Upper lobe of right lung (tissue), 1 donor: ENCODE measurements at regions not wholly inside any gene's neighbourhood (a gene's known extent, or its start where the extent isn't known, plus 50 kb on each side); places are given as distances from the start of the nearest gene placed in this dataset.
"Not testable (repeated sequence)": the region's sequence is repeated elsewhere in the genome, so short reads cannot be mapped to it uniquely, and the experiment has no call there.

Experiments
- ATAC-seq: fragments of 200-7000 bp; cut with Tn5 transposase; one replicate; pipeline ENCODE4 v1.9.1; 2020; ENCODE audit warnings: mild to moderate bottlenecking, moderate library complexity
- DNase-seq: peaks from one replicate; pipeline ENCODE4 v3.0.0-alpha.2; 2020
- H3K27ac ChIP-seq: fragments of 200-600 bp; one replicate; pipeline ENCODE4 v1.8.0; 2022
- H3K27me3 ChIP-seq: fragments of 200-600 bp; one replicate; pipeline ENCODE4 v1.8.0; 2022; ENCODE audit warnings: mild to moderate bottlenecking
- H3K36me3 ChIP-seq: fragments of 200-600 bp; one replicate; pipeline ENCODE4 v1.8.0; 2022
- H3K4me1 ChIP-seq: fragments of 200-600 bp; one replicate; pipeline ENCODE4 v1.8.0; 2022
- H3K4me3 ChIP-seq: fragments of 200-600 bp; one replicate; pipeline ENCODE4 v1.8.0; 2022; ENCODE audit warnings: mild to moderate bottlenecking
- H3K9me3 ChIP-seq: fragments of 200-600 bp; one replicate; pipeline ENCODE4 v1.8.0; 2022
- CTCF ChIP-seq: fragments of 200-600 bp; IDR thresholded peaks from one replicate; pipeline ENCODE4 v1.8.0; 2022; ENCODE audit warnings: antibody characterized with exemption
- intact Hi-C: fragments of 100-400 bp; cut with DNase I; formaldehyde crosslinking; loops from one replicate; pipeline ENCODE4 v1.11.0; 2022
- donor health status: DM: no; HTN: yes; CAD: no; lungs with severe emphysema.

- no peak for TF ChIP-seq CTCF
- H3K9me3 ChIP-seq = no peaks in the 10 kb centered on the region
- no peaks in the 10 kb centered on the region for H3K36me3 ChIP-seq
- no peaks in the 10 kb centered on the region for H3K4me1 ChIP-seq
- H3K27ac ChIP-seq = no peak overlapping the region
- DNase-seq = no peak
- no peak for ATAC-seq
- H3K4me3 ChIP-seq = no peak overlapping the region
- intact Hi-C loops = no loop called here
- no peaks in the 10 kb centered on the region for H3K27me3 ChIP-seq
Observed at GRCh38 chr20:47907031-47907675, 121.9 kb upstream of the SULF2 start.

GRCh38 chr20:47906348-47906660 is 121.0 kb upstream of the SULF2 start:
- no peak for ATAC-seq
- Histone ChIP-seq H3K9me3 (no peaks in the 10 kb centered on the region), H3K27me3 (no peaks in the 10 kb centered on the region), H3K4me1 (no peaks in the 10 kb centered on the region), H3K27ac (no peak overlapping the region), H3K4me3 (no peak overlapping the region), H3K36me3 (no peaks in the 10 kb centered on the region)
- intact Hi-C loops = no loop called here
- no peak for TF ChIP-seq CTCF
- no peak for DNase-seq

- Histone ChIP-seq H3K27ac (no peak overlapping the region), H3K9me3 (no peaks in the 10 kb centered on the region), H3K27me3 (no peaks in the 10 kb centered on the region), H3K36me3 (no peaks in the 10 kb centered on the region), H3K4me3 (no peak overlapping the region), H3K4me1 (no peaks in the 10 kb centered on the region)
- intact Hi-C loops = no loop called here
- DNase-seq (no peak), ATAC-seq (no peak)
- TF ChIP-seq CTCF = no peak
Observed at GRCh38 chr20:47905628-47906347, 120.5 kb upstream of the SULF2 start.

- H3K27me3 ChIP-seq, H3K36me3 ChIP-seq, H3K27ac ChIP-seq, H3K4me3 ChIP-seq, ATAC-seq, intact Hi-C loops, H3K9me3 ChIP-seq, DNase-seq, H3K4me1 ChIP-seq: not testable (repeated sequence)
Observed at GRCh38 chr20:47903009-47903408, 117.7 kb upstream of the SULF2 start.

GRCh38 chr20:47899313-47899712 is 114.0 kb upstream of the SULF2 start:
- intact Hi-C loops, H3K9me3 ChIP-seq: not testable (repeated sequence)

GRCh38 chr20:47897461-47897860 is 112.2 kb upstream of the SULF2 start:
- Histone ChIP-seq H3K27me3 (no peaks in the 10 kb centered on the region), H3K4me1 (no peaks in the 10 kb centered on the region), H3K4me3 (no peak overlapping the region), H3K36me3 (no peaks in the 10 kb centered on the region), H3K9me3 (no peaks in the 10 kb centered on the region), H3K27ac (no peak overlapping the region)
- intact Hi-C loops = no loop called here
- DNase-seq (peak; percentile 59), ATAC-seq (no peak)
- TF ChIP-seq CTCF = no peak

More at GRCh38 chr20:47899313-47899712, 114.0 kb upstream of the SULF2 start:
- H3K4me3 ChIP-seq, H3K27ac ChIP-seq, H3K4me1 ChIP-seq, DNase-seq, H3K27me3 ChIP-seq, ATAC-seq, H3K36me3 ChIP-seq: not testable (repeated sequence)

- DNase-seq, intact Hi-C loops, ATAC-seq, H3K36me3 ChIP-seq, H3K27me3 ChIP-seq, H3K9me3 ChIP-seq, H3K4me3 ChIP-seq, H3K27ac ChIP-seq, H3K4me1 ChIP-seq: not testable (repeated sequence)
Observed at GRCh38 chr20:47892681-47893080, 107.4 kb upstream of the SULF2 start.

- intact Hi-C loops, H3K9me3 ChIP-seq, H3K4me3 ChIP-seq, H3K27ac ChIP-seq, H3K36me3 ChIP-seq, H3K4me1 ChIP-seq, ATAC-seq: not testable (repeated sequence)
- peak; percentile 17 for DNase-seq
- H3K27me3 ChIP-seq = peaks cover 14% of the 10 kb centered on the region
Observed at GRCh38 chr20:47890708-47891107, 105.4 kb upstream of the SULF2 start.

- intact Hi-C loops, H3K36me3 ChIP-seq, H3K27ac ChIP-seq, H3K4me1 ChIP-seq, H3K4me3 ChIP-seq, ATAC-seq, H3K9me3 ChIP-seq: not testable (repeated sequence)
- H3K27me3 ChIP-seq = peaks cover 14% of the 10 kb centered on the region
- DNase-seq = peak; percentile 58
Observed at GRCh38 chr20:47889751-47890150, 104.5 kb upstream of the SULF2 start.
